Ovary (tissue), 7 donors: ENCODE measurements at regions not wholly inside any gene's neighbourhood (a gene's known extent, or its start where the extent isn't known, plus 50 kb on each side); places are given as distances from the start of the nearest gene placed in this dataset.

Source experiments
- DNase-seq, 5 donors: peaks; one replicate each; pipeline ENCODE4 v3.0.0-alpha.2; 2019 to 2020
- H3K27ac ChIP-seq, 2 donors: fragments of 200-600 bp; one replicate each; pipeline versions ENCODE4 v1.5.1 to v1.8.0; 2019 to 2022
- H3K27me3 ChIP-seq: fragments of 200-600 bp; one replicate; pipeline ENCODE4 v1.8.0; 2022
- H3K36me3 ChIP-seq: fragments of 200-600 bp; sonication (generic); one replicate; pipeline ENCODE4 v1.5.1; 2019
- H3K4me1 ChIP-seq: one replicate; pipeline ENCODE4 v1.8.1; 2013; ENCODE audit warnings: mild to moderate bottlenecking, moderate library complexity; ENCODE audit not compliant: insufficient read depth
- H3K4me3 ChIP-seq: fragments of 200-600 bp; sonication (generic); one replicate; pipeline ENCODE4 v1.5.1; 2017
- H3K9me3 ChIP-seq, 2 donors: fragments of 200-600 bp in 1 of 2; sonication (generic) in 1 of 2; one replicate each; pipeline versions ENCODE4 v1.5.1 to v1.8.1; 2013 to 2019; ENCODE audit warnings: mild to moderate bottlenecking in 1 of 2, moderate library complexity in 1 of 2
- CTCF ChIP-seq, 3 donors: fragments of 450-650 bp in 2 of 3; fragments of 200-600 bp in 1 of 3; IDR thresholded peaks; one replicate each; pipeline versions ENCODE4 v1.5.1 to v1.8.0; 2016 to 2022; ENCODE audit warnings: antibody characterized with exemption in 3 of 3, mild to moderate bottlenecking in 1 of 3
- EP300 ChIP-seq: sonication (generic); formaldehyde crosslinking; IDR thresholded peaks from one replicate; pipeline ENCODE4 v1.6.1; 2017; ENCODE audit warnings: antibody characterized with exemption
- POLR2A ChIP-seq: fragments of 450-650 bp; IDR thresholded peaks from one replicate; pipeline ENCODE4 v1.6.1; 2017; ENCODE audit warnings: antibody characterized with exemption, mild to moderate bottlenecking, moderate library complexity
- WGBS, 3 donors: extraction: QIAGEN DNeasy Blood & Tissue Kit in 1 of 3; methylation state at CpG; one replicate each; pipeline versions ENCODE4 v1.1.5 to v1.1.7; 2013 to 2017; 5-methylcytosine and 5-hydroxymethylcytosine counted together
- intact Hi-C, 4 donors: fragments of 100-400 bp; cut with DNase I; formaldehyde crosslinking; loops; one replicate each; pipeline versions ENCODE4 v1.11.0 to v1.15.1; 2022 to 2023
- donor health status: DM: no; HTN: no; CAD: no; lungs with moderate emphysema.
- donor health status: DM: no; HTN: no; CAD: no.
- donor health status: Bipolar disorder and iron deficiency.
- donor health status: DM: no; HTN: no; CAD: no.
- donor health status: DM: yes; HTN: yes; CAD: no.

GRCh38 chr1:195053478-195053877 is 1554.8 kb downstream of the KCNT2 start:
- H3K27me3 ChIP-seq, result no peaks in the 10 kb centered on the region
- 37 to 52% (median 44%) methylated on average over 2 of the region's 2 CpGs for WGBS, 3 donors
- no peak for DNase-seq

GRCh38 chr1:195047772-195048171 is 1560.5 kb downstream of the KCNT2 start:
- Histone ChIP-seq H3K27me3 (no peaks in the 10 kb centered on the region), H3K27ac (no peak overlapping the region), H3K4me1 (no peaks in the 10 kb centered on the region), H3K9me3 (no peaks in the 10 kb centered on the region), H3K36me3 (no peaks in the 10 kb centered on the region), H3K4me3 (no peak overlapping the region)
- TF ChIP-seq EP300, result no peak
- TF ChIP-seq POLR2A, result no peak
- no peak for TF ChIP-seq CTCF (IDR thresholded peaks at IDR 0.05)
- intact Hi-C loops, result no loop called here
- DNase-seq, result no peak
- WGBS, 3 donors, result 56 to 75% (median 60%) methylated on average over 2 of the region's 2 CpGs

More at GRCh38 chr1:195053478-195053877, 1554.8 kb downstream of the KCNT2 start:
- no peak overlapping the region for H3K4me3 ChIP-seq
- intact Hi-C loops, result no loop called here
- no peak for TF ChIP-seq POLR2A
- no peak for TF ChIP-seq EP300
- TF ChIP-seq CTCF (IDR thresholded peaks at IDR 0.05), result no peak
- H3K27ac ChIP-seq, result no peak overlapping the region
- H3K4me1 ChIP-seq, result no peaks in the 10 kb centered on the region
- H3K9me3 ChIP-seq, result no peaks in the 10 kb centered on the region
- H3K36me3 ChIP-seq, result no peaks in the 10 kb centered on the region

- Histone ChIP-seq H3K36me3 (no peaks in the 10 kb centered on the region), H3K4me3 (no peak overlapping the region), H3K27ac (no peak overlapping the region), H3K9me3 (no peaks in the 10 kb centered on the region), H3K4me1 (no peaks in the 10 kb centered on the region), H3K27me3 (no peaks in the 10 kb centered on the region)
- no peak for DNase-seq
- 90 to 91% (median 90%) methylated on average over 2 of the region's 2 CpGs for WGBS, 3 donors
- TF ChIP-seq POLR2A (no peak), CTCF (IDR thresholded peaks at IDR 0.05) (no peak), EP300 (no peak)
- intact Hi-C loops, result no loop called here
Measured at GRCh38 chr1:195045072-195045471, 1563.2 kb downstream of the KCNT2 start.

- TF ChIP-seq EP300 (no peak), CTCF (IDR thresholded peaks at IDR 0.05) (no peak), POLR2A (no peak)
- WGBS, 3 donors, result 88 to 93% (median 92%) methylated on average over 5 of the region's 5 CpGs
- H3K36me3 ChIP-seq, result no peaks in the 10 kb centered on the region
Measured at GRCh38 chr1:195030793-195031192, 1577.4 kb downstream of the KCNT2 start.

GRCh38 chr1:195026792-195027191 is 1581.4 kb downstream of the KCNT2 start:
- Histone ChIP-seq H3K27ac (no peak overlapping the region), H3K36me3 (no peaks in the 10 kb centered on the region), H3K4me3 (no peak overlapping the region), H3K4me1 (no peaks in the 10 kb centered on the region), H3K9me3 (no peaks in the 10 kb centered on the region), H3K27me3 (no peaks in the 10 kb centered on the region)
- DNase-seq, result no peak
- WGBS, 3 donors, result 81 to 93% (median 91%) methylated on average over 6 of the region's 6 CpGs
- no peak for TF ChIP-seq CTCF (IDR thresholded peaks at IDR 0.05)
- no peak for TF ChIP-seq EP300
- no peak for TF ChIP-seq POLR2A
- intact Hi-C loops, result no loop called here

More at GRCh38 chr1:195030793-195031192, 1577.4 kb downstream of the KCNT2 start:
- no peak for DNase-seq
- no peaks in the 10 kb centered on the region for H3K4me1 ChIP-seq
- intact Hi-C loops, result no loop called here
- no peak overlapping the region for H3K27ac ChIP-seq
- no peak overlapping the region for H3K4me3 ChIP-seq
- no peaks in the 10 kb centered on the region for H3K9me3 ChIP-seq
- no peaks in the 10 kb centered on the region for H3K27me3 ChIP-seq
